Uterus (tissue), 2 donors: ENCODE measurements at regions not wholly inside any gene's neighbourhood (a gene's known extent, or its start where the extent isn't known, plus 50 kb on each side); places are given as distances from the start of the nearest gene placed in this dataset.

Source experiments
- CTCF ChIP-seq, 4 experiments: fragments of 200-600 bp in 2 of 4; fragments of 450-650 bp in 2 of 4; sonication (generic) in 2 of 4; IDR thresholded peaks; one replicate each; pipeline ENCODE4 v1.5.1; 2016 to 2019; ENCODE audit warnings: antibody characterized with exemption in 4 of 4, mild to moderate bottlenecking in 2 of 4, moderate library complexity in 1 of 4
- POLR2A ChIP-seq, 2 donors: fragments of 450-650 bp; IDR thresholded peaks; one replicate each; pipeline ENCODE4 v1.6.1; 2016; ENCODE audit warnings: antibody characterized with exemption in 2 of 2, mild to moderate bottlenecking in 1 of 2, moderate library complexity in 1 of 2

GRCh38 chr3:162125790-162126189, 629.2 kb downstream of the OTOL1 start:
- TF ChIP-seq CTCF (IDR thresholded peaks at IDR 0.05) = no peak
- TF ChIP-seq POLR2A (IDR thresholded peaks at IDR 0.05) = no peak
